HepG2 (cell line): ENCODE measurements at regions not wholly inside any gene's neighbourhood (a gene's known extent, or its start where the extent isn't known, plus 50 kb on each side); places are given as distances from the start of the nearest gene placed in this dataset.

Experiments used
- ATAC-seq: fragments of 200-7000 bp; cut with Tn5 transposase; 3 replicates; pipeline ENCODE4 v1.9.1; 2020; ENCODE audit warnings: mild to moderate bottlenecking, moderate library complexity
- BruUV-seq: library from RNA; stranded (reverse); fragments of 400-500 nt; replicated peaks from 2 replicates; lab custom pipeline; 2021; lab: Mats Ljungman, UMichigan
- CTCF ChIA-PET: fragments of 300-600 bp; formaldehyde crosslinking; extraction: SDS; loops from one replicate; lab custom pipeline; 2021; ENCODE audit warnings: low total read pairs, inconsistent platforms, low intra/inter-chr PET ratio; lab: Yijun Ruan, JAX
- POLR2A ChIA-PET: fragments of 350-600 bp; sonication (Branson Sonifier 250); formaldehyde crosslinking; loops from one replicate; lab custom pipeline; 2020; ENCODE audit warnings: antibody characterized with exemption, inconsistent platforms; lab: Yijun Ruan, JAX
- DNase-seq: peaks from one replicate; pipeline ENCODE4 v3.0.0-alpha.2; 2015; ENCODE audit warnings: low spot score
- FAIRE-seq: peaks from 3 replicates; lab custom pipeline; 2011; peaks lifted over from hg19 to GRCh38; lab: Jason Lieb, UNC
- H2AFZ ChIP-seq: one replicate; pipeline ENCODE4 v1.6.1; 2011; ENCODE audit warnings: low read length, inconsistent platforms
- H3K27ac ChIP-seq: fragments of 300-600 bp; 3 replicates; pipeline ENCODE4 v1.8.0; 2011; ENCODE audit warnings: mixed run types, mild to moderate bottlenecking, mixed read lengths, low read length, inconsistent platforms; ENCODE audit not compliant: insufficient read depth; ENCODE audit errors: extremely low read length
- H3K27me3 ChIP-seq, 2 experiments: fragments of 200-600 bp in 1 of 2; 2 replicates in 1 of 2; 3 replicates in 1 of 2; pipeline versions ENCODE4 v1.6.0 to v1.8.0; 2011; ENCODE audit warnings: low read length in 2 of 2, mild to moderate bottlenecking in 2 of 2, moderate library complexity in 2 of 2, inconsistent platforms in 1 of 2; ENCODE audit not compliant: insufficient read depth in 2 of 2, control insufficient read depth in 1 of 2
- H3K36me3 ChIP-seq, 2 experiments: fragments of 200-600 bp in 1 of 2; replicated peaks in 1 of 2; 2 replicates in 1 of 2; 3 replicates in 1 of 2; pipeline versions ENCODE4 v1.5.1 to v1.8.0; 2011; ENCODE audit warnings: low read length in 2 of 2, inconsistent platforms in 1 of 2; ENCODE audit not compliant: insufficient read depth in 2 of 2, control insufficient read depth in 1 of 2
- H3K4me1 ChIP-seq: 2 replicates; pipeline ENCODE4 v1.5.1; 2012; ENCODE audit warnings: low read length, inconsistent platforms; ENCODE audit not compliant: insufficient read depth
- H3K4me2 ChIP-seq: 2 replicates; pipeline ENCODE4 v1.6.0; 2011; ENCODE audit warnings: low read depth, low read length, inconsistent platforms
- H3K4me3 ChIP-seq, 3 experiments: fragments of 200-600 bp in 1 of 3; sonication (generic), shearing (Covaris generic) in 1 of 3; replicated peaks in 1 of 3; 2 replicates each; pipeline ENCODE4 v1.5.1; 2011 to 2016; ENCODE audit warnings: low read length in 3 of 3, inconsistent platforms in 2 of 3, low read depth in 2 of 3, mild to moderate bottlenecking in 2 of 3, control low read depth in 1 of 3, mixed read lengths in 1 of 3; ENCODE audit not compliant: insufficient read depth in 1 of 3
- H3K79me2 ChIP-seq: one replicate; pipeline ENCODE4 v1.6.1; 2011; ENCODE audit warnings: low read length, inconsistent platforms; ENCODE audit not compliant: insufficient read depth
- H3K9ac ChIP-seq: 2 replicates; pipeline ENCODE4 v1.6.0; 2011; ENCODE audit warnings: mild to moderate bottlenecking, low read depth, low read length, inconsistent platforms; ENCODE audit not compliant: insufficient read depth
- H3K9me3 ChIP-seq: 2 replicates; pipeline ENCODE4 v1.5.1; 2012; ENCODE audit warnings: mild to moderate bottlenecking, low read length
- H4K20me1 ChIP-seq: 2 replicates; pipeline ENCODE4 v1.6.0; 2011; ENCODE audit warnings: inconsistent platforms, mild to moderate bottlenecking, low read length, moderate library complexity; ENCODE audit not compliant: insufficient read depth
- MAFG ChIP-seq: sonication (generic); formaldehyde crosslinking; IDR thresholded peaks from 2 replicates; pipeline ENCODE4 v1.5.1; 2020; ENCODE audit warnings: mild to moderate bottlenecking, missing genetic modification reagents
- MATR3 ChIP-seq: sonication (generic); formaldehyde crosslinking; IDR thresholded peaks from 2 replicates; pipeline ENCODE4 v1.4.0; 2020; ENCODE audit warnings: missing genetic modification reagents
- MXD4 ChIP-seq: IDR thresholded peaks from 2 replicates; pipeline ENCODE4 v1.6.1; 2016; ENCODE audit warnings: mild to moderate bottlenecking, missing biosample characterization, missing genetic modification reagents
- PPARG ChIP-seq: conservative IDR thresholded peaks from 2 replicates; pipeline ENCODE4 v1.6.1; 2016; ENCODE audit warnings: missing biosample characterization, missing genetic modification reagents
- RBAK ChIP-seq: sonication (generic); formaldehyde crosslinking; IDR thresholded peaks from 2 replicates; pipeline ENCODE4 v1.5.1; 2020; ENCODE audit warnings: mild to moderate bottlenecking, missing genetic modification reagents
- SIX1 ChIP-seq: sonication (generic); formaldehyde crosslinking; IDR thresholded peaks from 2 replicates; pipeline ENCODE4 v1.4.0; 2020; ENCODE audit warnings: missing genetic modification reagents, borderline replicate concordance
- STAG1 ChIP-seq: sonication (generic); formaldehyde crosslinking; IDR thresholded peaks from 2 replicates; pipeline ENCODE4 v1.4.0; 2020; ENCODE audit warnings: missing genetic modification reagents
- ZC3H13 ChIP-seq: sonication (generic); formaldehyde crosslinking; IDR thresholded peaks from 2 replicates; pipeline ENCODE4 v1.8.1; 2023; ENCODE audit warnings: mild to moderate bottlenecking, missing genetic modification reagents, moderate library complexity
- ZNF143 ChIP-seq: sonication (generic); formaldehyde crosslinking; IDR thresholded peaks from 2 replicates; pipeline ENCODE4 v1.4.0; 2020; ENCODE audit warnings: missing genetic modification reagents
- ZNF567 ChIP-seq: sonication (generic); formaldehyde crosslinking; IDR thresholded peaks from 2 replicates; pipeline ENCODE4 v1.8.1; 2023; ENCODE audit warnings: mild to moderate bottlenecking, missing genetic modification reagents, borderline replicate concordance
- ZNF75D ChIP-seq: sonication (generic); formaldehyde crosslinking; IDR thresholded peaks from 2 replicates; pipeline ENCODE4 v1.8.1; 2023; ENCODE audit warnings: missing genetic modification reagents, mild to moderate bottlenecking, borderline replicate concordance
- in situ Hi-C: cut with HindIII; loops from 2 replicates; pipeline ENCODE4 v1.10.0; 2017; ENCODE audit warnings: low pct_unique_long_range_greater_than_20kb; ENCODE audit not compliant: extremely low pct_ligation_motif_present
- intact Hi-C: fragments of 100-400 bp; cut with micrococcal nuclease; formaldehyde crosslinking; loops from one replicate; pipeline ENCODE4 v1.10.0; 2022; ENCODE audit not compliant: unreplicated experiment
- TF ChIP-seq, protein P1 (sequence below): sonication (generic); formaldehyde crosslinking; IDR thresholded peaks from 2 replicates; pipeline ENCODE4 v1.4.0; 2020; ENCODE audit warnings: low read depth, mild to moderate bottlenecking, missing genetic modification reagents
- TF ChIP-seq, protein P2 (sequence below): fragments of 450-650 bp; IDR thresholded peaks from 2 replicates; pipeline ENCODE4 v1.6.1; 2016
- TF ChIP-seq, protein P3 (sequence below): sonication (generic); formaldehyde crosslinking; IDR thresholded peaks from 2 replicates; pipeline ENCODE4 v1.4.0; 2020; ENCODE audit warnings: mild to moderate bottlenecking, missing genetic modification reagents

DNA sequence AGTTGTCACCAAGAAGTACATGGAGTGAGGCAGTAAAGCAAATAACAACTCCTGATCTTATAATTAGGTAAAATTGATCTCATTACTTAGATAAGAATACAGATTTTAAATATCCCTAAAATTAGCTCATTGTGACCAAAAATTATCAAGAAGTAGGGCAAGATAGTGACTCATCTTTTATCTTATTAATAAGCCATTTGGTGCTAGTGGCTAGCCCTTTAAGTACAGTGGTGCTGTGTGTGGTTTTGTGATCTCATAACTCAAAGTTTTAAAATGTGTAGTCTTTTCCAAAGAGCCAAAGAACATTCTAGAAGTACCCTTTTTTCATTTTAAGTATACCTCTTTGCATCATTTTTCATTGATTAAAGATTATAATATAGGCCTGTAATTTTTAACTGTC is 569.4 kb upstream of the SETBP1 start:
- DNase-seq = no peak
- H3K4me1 ChIP-seq = no peaks in the 10 kb centered on the region
- TF ChIP-seq ZNF143 (CRISPR knock-in tag) (no peak), ZNF567 (CRISPR knock-in tag) (no peak), MATR3 (CRISPR knock-in tag) (no peak), ZNF75D (CRISPR knock-in tag) (no peak)
- TF ChIP-seq, protein P1, sequence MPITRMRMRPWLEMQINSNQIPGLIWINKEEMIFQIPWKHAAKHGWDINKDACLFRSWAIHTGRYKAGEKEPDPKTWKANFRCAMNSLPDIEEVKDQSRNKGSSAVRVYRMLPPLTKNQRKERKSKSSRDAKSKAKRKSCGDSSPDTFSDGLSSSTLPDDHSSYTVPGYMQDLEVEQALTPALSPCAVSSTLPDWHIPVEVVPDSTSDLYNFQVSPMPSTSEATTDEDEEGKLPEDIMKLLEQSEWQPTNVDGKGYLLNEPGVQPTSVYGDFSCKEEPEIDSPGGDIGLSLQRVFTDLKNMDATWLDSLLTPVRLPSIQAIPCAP (CRISPR knock-in tag) = no peak
- TF ChIP-seq, protein P2, sequence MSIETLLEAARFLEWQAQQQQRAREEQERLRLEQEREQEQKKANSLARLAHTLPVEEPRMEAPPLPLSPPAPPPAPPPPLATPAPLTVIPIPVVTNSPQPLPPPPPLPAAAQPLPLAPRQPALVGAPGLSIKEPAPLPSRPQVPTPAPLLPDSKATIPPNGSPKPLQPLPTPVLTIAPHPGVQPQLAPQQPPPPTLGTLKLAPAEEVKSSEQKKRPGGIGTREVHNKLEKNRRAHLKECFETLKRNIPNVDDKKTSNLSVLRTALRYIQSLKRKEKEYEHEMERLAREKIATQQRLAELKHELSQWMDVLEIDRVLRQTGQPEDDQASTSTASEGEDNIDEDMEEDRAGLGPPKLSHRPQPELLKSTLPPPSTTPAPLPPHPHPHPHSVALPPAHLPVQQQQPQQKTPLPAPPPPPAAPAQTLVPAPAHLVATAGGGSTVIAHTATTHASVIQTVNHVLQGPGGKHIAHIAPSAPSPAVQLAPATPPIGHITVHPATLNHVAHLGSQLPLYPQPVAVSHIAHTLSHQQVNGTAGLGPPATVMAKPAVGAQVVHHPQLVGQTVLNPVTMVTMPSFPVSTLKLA = no peak
- no peak for FAIRE-seq
- ChIA-PET CTCF (no interaction called here), POLR2A (no interaction called here)
- H2AFZ ChIP-seq = no peak overlapping the region
- H3K27ac ChIP-seq = no peak overlapping the region
- no peaks in the 10 kb centered on the region for H3K36me3 ChIP-seq
- H3K27me3 ChIP-seq = no peaks in the 10 kb centered on the region
- no peak overlapping the region for H3K9ac ChIP-seq
- in situ Hi-C loops = no loop called here
- H3K4me3 ChIP-seq = no peak overlapping the region
- intact Hi-C loops = no loop called here
- H3K9me3 ChIP-seq = peaks cover 9% of the 10 kb centered on the region
- H3K4me2 ChIP-seq = no peak overlapping the region
- no TSS peak for BruUV-seq
- ATAC-seq = no peak
- no peaks in the 10 kb centered on the region for H4K20me1 ChIP-seq
- no peaks in the 10 kb centered on the region for H3K79me2 ChIP-seq

DNA sequence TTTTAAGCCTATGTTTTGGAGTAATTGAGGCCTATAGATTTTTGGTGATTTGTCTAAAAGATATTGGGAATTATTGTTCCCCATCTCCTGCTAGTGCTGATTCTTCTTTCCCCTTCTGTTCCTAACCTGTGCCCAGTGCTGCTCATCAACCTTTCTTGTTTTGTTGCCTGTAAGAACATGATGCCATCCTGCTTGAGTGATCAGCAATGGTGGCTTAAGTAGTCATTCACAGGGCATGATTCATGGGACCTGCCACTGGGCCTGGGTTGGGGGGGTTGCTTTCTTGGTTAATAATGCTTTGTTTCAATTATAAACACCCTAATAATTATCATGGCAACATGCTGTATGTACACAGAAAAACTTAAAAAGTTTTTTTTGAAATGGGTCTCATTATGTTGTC is 562.9 kb upstream of the SETBP1 start:
- intact Hi-C loops (no loop called here), in situ Hi-C loops (no loop called here)
- no peak for DNase-seq
- Histone ChIP-seq H3K4me3 (no peak overlapping the region), H4K20me1 (no peaks in the 10 kb centered on the region), H3K9me3 (peaks cover 6% of the 10 kb centered on the region; the same call in 1 of the 2 replicates), H3K4me1 (no peaks in the 10 kb centered on the region), H3K27ac (no peak overlapping the region), H2AFZ (no peak overlapping the region), H3K36me3 (no peaks in the 10 kb centered on the region), H3K27me3 (no peaks in the 10 kb centered on the region), H3K9ac (no peak overlapping the region), H3K4me2 (no peak overlapping the region), H3K79me2 (no peaks in the 10 kb centered on the region)
- POLR2A ChIA-PET = no interaction called here
- CTCF ChIA-PET = no interaction called here
- no peak for FAIRE-seq
- BruUV-seq = no TSS peak
- ATAC-seq = no peak
- TF ChIP-seq ZC3H13 (CRISPR knock-in tag) (no peak), MXD4 (CRISPR knock-in tag) (no peak), SIX1 (CRISPR knock-in tag) (no peak), RBAK (CRISPR knock-in tag) (no peak), STAG1 (CRISPR knock-in tag) (no peak), PPARG (CRISPR knock-in tag) (no peak), MAFG (CRISPR knock-in tag) (no peak)
- TF ChIP-seq, protein P3, sequence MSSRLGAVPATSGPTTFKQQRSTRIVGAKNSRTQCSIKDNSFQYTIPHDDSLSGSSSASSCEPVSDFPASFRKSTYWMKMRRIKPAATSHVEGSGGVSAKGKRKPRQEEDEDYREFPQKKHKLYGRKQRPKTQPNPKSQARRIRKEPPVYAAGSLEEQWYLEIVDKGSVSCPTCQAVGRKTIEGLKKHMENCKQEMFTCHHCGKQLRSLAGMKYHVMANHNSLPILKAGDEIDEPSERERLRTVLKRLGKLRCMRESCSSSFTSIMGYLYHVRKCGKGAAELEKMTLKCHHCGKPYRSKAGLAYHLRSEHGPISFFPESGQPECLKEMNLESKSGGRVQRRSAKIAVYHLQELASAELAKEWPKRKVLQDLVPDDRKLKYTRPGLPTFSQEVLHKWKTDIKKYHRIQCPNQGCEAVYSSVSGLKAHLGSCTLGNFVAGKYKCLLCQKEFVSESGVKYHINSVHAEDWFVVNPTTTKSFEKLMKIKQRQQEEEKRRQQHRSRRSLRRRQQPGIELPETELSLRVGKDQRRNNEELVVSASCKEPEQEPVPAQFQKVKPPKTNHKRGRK (CRISPR knock-in tag) = no peak
